OCI-LY1 (cell line): ENCODE measurements at regions not wholly inside any gene's neighbourhood (a gene's known extent, or its start where the extent isn't known, plus 50 kb on each side); places are given as distances from the start of the nearest gene placed in this dataset.

ENCODE experiments used
- H2AFZ ChIP-seq: fragments of 200-600 bp; sonication (generic), shearing (Covaris generic); 2 replicates; pipeline ENCODE4 v1.6.0; 2014; ENCODE audit warnings: antibody characterized with exemption, mild to moderate bottlenecking, low read length
- H3F3A ChIP-seq: fragments of 200-600 bp; sonication (generic), shearing (Covaris generic); 2 replicates; pipeline ENCODE4 v1.6.0; 2014; ENCODE audit warnings: mild to moderate bottlenecking, antibody characterized with exemption, low read length, moderate library complexity; ENCODE audit not compliant: insufficient read depth
- H3K27ac ChIP-seq: fragments of 200-600 bp; sonication (generic); 2 replicates; pipeline ENCODE4 v1.5.1; 2014; ENCODE audit warnings: low read length, mixed run types, mild to moderate bottlenecking, low read depth; ENCODE audit not compliant: poor library complexity, severe bottlenecking
- H3K27me3 ChIP-seq: fragments of 200-600 bp; sonication (generic); 2 replicates; pipeline ENCODE4 v1.6.0; 2014; ENCODE audit warnings: antibody characterized with exemption, mild to moderate bottlenecking, low read length, moderate library complexity; ENCODE audit not compliant: insufficient read depth
- H3K36me3 ChIP-seq: fragments of 200-600 bp; sonication (generic); 2 replicates; pipeline ENCODE4 v1.6.1; 2014; ENCODE audit warnings: mild to moderate bottlenecking, antibody characterized with exemption, low read length, moderate library complexity, mixed read lengths; ENCODE audit not compliant: insufficient read depth
- H3K4me1 ChIP-seq: fragments of 200-600 bp; sonication (generic); 2 replicates; pipeline ENCODE4 v1.5.1; 2014; ENCODE audit warnings: mild to moderate bottlenecking, low read length, moderate library complexity; ENCODE audit not compliant: insufficient read depth, severe bottlenecking
- H3K4me2 ChIP-seq: fragments of 200-600 bp; sonication (generic), shearing (Covaris generic); 2 replicates; pipeline ENCODE4 v1.6.1; 2014; ENCODE audit warnings: low read length
- H3K4me3 ChIP-seq: fragments of 200-600 bp; sonication (generic); 2 replicates; pipeline ENCODE4 v1.5.1; 2014; ENCODE audit warnings: low read length, low read depth, mild to moderate bottlenecking, mixed read lengths; ENCODE audit not compliant: poor library complexity, severe bottlenecking
- H3K79me2 ChIP-seq: fragments of 200-600 bp; shearing (Covaris generic); 2 replicates; pipeline ENCODE4 v1.6.1; 2016; ENCODE audit warnings: mixed run types, low read length, mixed read lengths; ENCODE audit not compliant: insufficient read depth
- H3K9ac ChIP-seq: fragments of 200-600 bp; sonication (generic), shearing (Covaris generic); 2 replicates; pipeline ENCODE4 v1.6.1; 2014; ENCODE audit warnings: mild to moderate bottlenecking, low read length, mixed read lengths
- H3K9me2 ChIP-seq: fragments of 200-600 bp; sonication (generic), shearing (Covaris generic); 2 replicates; pipeline ENCODE4 v1.6.1; 2014; ENCODE audit warnings: low read depth, mild to moderate bottlenecking, low read length, mixed read lengths
- H3K9me3 ChIP-seq: fragments of 200-600 bp; shearing (Covaris generic); 2 replicates; pipeline ENCODE4 v1.6.1; 2014; ENCODE audit warnings: low read length, mixed read lengths
- H4K20me1 ChIP-seq: fragments of 200-600 bp; sonication (generic), shearing (Covaris generic); 2 replicates; pipeline ENCODE4 v1.6.0; 2016; ENCODE audit warnings: mild to moderate bottlenecking, low read length; ENCODE audit not compliant: insufficient read depth
- CTCF ChIP-seq: fragments of 200-600 bp; sonication (generic), shearing (Covaris generic); IDR thresholded peaks from 2 replicates; pipeline ENCODE4 v1.5.1; 2017; ENCODE audit warnings: mild to moderate bottlenecking, antibody characterized with exemption, low read length, moderate library complexity, mixed read lengths
- EZH2 ChIP-seq: fragments of 200-600 bp; sonication (generic), shearing (Covaris generic); IDR thresholded peaks from 2 replicates; pipeline ENCODE4 v1.8.0; 2017; ENCODE audit warnings: borderline replicate concordance, mixed run types, mild to moderate bottlenecking, antibody characterized with exemption, low read length, moderate library complexity, mixed read lengths

- Histone ChIP-seq H3K4me2 (no peak overlapping the region), H3K9me3 (no peaks in the 10 kb centered on the region), H3K9ac (no peak overlapping the region), H2AFZ (no peak overlapping the region), H3K27me3 (peaks cover 3% of the 10 kb centered on the region; the same call in 1 of the 2 replicates), H3K36me3 (no peaks in the 10 kb centered on the region), H4K20me1 (no peaks in the 10 kb centered on the region), H3K4me1 (no peaks in the 10 kb centered on the region), H3K4me3 (no peak overlapping the region), H3K9me2 (no peaks in the 10 kb centered on the region), H3F3A (no peaks in the 10 kb centered on the region), H3K27ac (no peak overlapping the region), H3K79me2 (no peaks in the 10 kb centered on the region)
- TF ChIP-seq CTCF (no peak), EZH2 (no peak)
These were observed 531.1 kb downstream of the BRD1 start for GRCh38 chr22:49296561-49296960.

GRCh38 chr22:49295851-49296560, 531.7 kb downstream of the BRD1 start:
- no peak overlapping the region for H3K27ac ChIP-seq
- no peaks in the 10 kb centered on the region for H3K9me3 ChIP-seq
- H4K20me1 ChIP-seq, result no peaks in the 10 kb centered on the region
- no peak overlapping the region for H3K4me3 ChIP-seq
- no peak overlapping the region for H2AFZ ChIP-seq
- no peaks in the 10 kb centered on the region for H3K36me3 ChIP-seq
- H3K9ac ChIP-seq, result no peak overlapping the region
- no peaks in the 10 kb centered on the region for H3K9me2 ChIP-seq
- H3F3A ChIP-seq, result no peaks in the 10 kb centered on the region
- TF ChIP-seq EZH2, result no peak
- TF ChIP-seq CTCF, result no peak
- no peak overlapping the region for H3K4me2 ChIP-seq
- H3K4me1 ChIP-seq, result no peaks in the 10 kb centered on the region
- H3K79me2 ChIP-seq, result no peaks in the 10 kb centered on the region
- H3K27me3 ChIP-seq, result peaks cover 3% of the 10 kb centered on the region; the same call in 1 of the 2 replicates

GRCh38 chr22:49295465-49295743, 532.3 kb downstream of the BRD1 start:
- H3K27me3 ChIP-seq, result peaks cover 3% of the 10 kb centered on the region; the same call in 1 of the 2 replicates
- H3K9me2 ChIP-seq, result no peaks in the 10 kb centered on the region
- TF ChIP-seq CTCF, result no peak

More at GRCh38 chr22:49295465-49295743, 532.3 kb downstream of the BRD1 start:
- Histone ChIP-seq H3K79me2 (no peaks in the 10 kb centered on the region), H2AFZ (no peak overlapping the region), H3K36me3 (no peaks in the 10 kb centered on the region), H3K4me1 (no peaks in the 10 kb centered on the region), H3K27ac (no peak overlapping the region), H4K20me1 (no peaks in the 10 kb centered on the region), H3K9ac (no peak overlapping the region), H3K4me3 (no peak overlapping the region), H3K9me3 (no peaks in the 10 kb centered on the region), H3K4me2 (no peak overlapping the region), H3F3A (no peaks in the 10 kb centered on the region)
